ENCODE measurements at regions not wholly inside any gene's neighbourhood (a gene's known extent, or its start where the extent isn't known, plus 50 kb on each side); places are given as distances from the start of the nearest gene placed in this dataset.

- DNase-seq (ENCODE audit: low read depth in 2 of 2) = no peak
Measured at GRCh38 chr15:77764095-77764494, 131.4 kb upstream of the LINGO1 start.

- DNase-seq (ENCODE audit: low read depth in 2 of 2) = no peak
Measured at GRCh38 chr15:77762747-77763355, 130.1 kb upstream of the LINGO1 start.

GRCh38 chr15:77759896-77760592, 127.3 kb upstream of the LINGO1 start:
- DNase-seq (ENCODE audit: low read depth in 2 of 2) = no peak

GRCh38 chr15:77753939-77754338, 121.2 kb upstream of the LINGO1 start:
- DNase-seq (ENCODE audit: low read depth in 2 of 2) = no peak

GRCh38 chr15:77753281-77753873, 120.7 kb upstream of the LINGO1 start:
- DNase-seq (ENCODE audit: low read depth in 2 of 2) = no peak

GRCh38 chr15:77749998-77750540, 117.4 kb upstream of the LINGO1 start:
- no peak for DNase-seq (ENCODE audit: low read depth in 2 of 2)

- DNase-seq (ENCODE audit: low read depth in 2 of 2) = no peak
Measured at GRCh38 chr15:77749236-77749997, 116.7 kb upstream of the LINGO1 start.

GRCh38 chr15:77748078-77749064, 115.7 kb upstream of the LINGO1 start:
- DNase-seq (ENCODE audit: low read depth in 2 of 2) = no peak

- no peak for DNase-seq (ENCODE audit: low read depth in 2 of 2)
Measured at GRCh38 chr15:77747175-77748077, 114.7 kb upstream of the LINGO1 start.

- no peak for DNase-seq (ENCODE audit: low read depth in 2 of 2)
Measured at GRCh38 chr15:77746254-77747174, 113.8 kb upstream of the LINGO1 start.

- DNase-seq (ENCODE audit: low read depth in 2 of 2) = no peak
Measured at GRCh38 chr15:77744398-77744797, 111.7 kb upstream of the LINGO1 start.

- no peak for DNase-seq (ENCODE audit: low read depth in 2 of 2)
Measured at GRCh38 chr15:77742570-77742969, 109.9 kb upstream of the LINGO1 start.

GRCh38 chr15:77742127-77742526, 109.4 kb upstream of the LINGO1 start:
- no peak for DNase-seq (ENCODE audit: low read depth in 2 of 2)

GRCh38 chr15:77741106-77741505, 108.4 kb upstream of the LINGO1 start:
- DNase-seq (ENCODE audit: low read depth in 2 of 2) = no peak

GRCh38 chr15:77739591-77740378, 107.1 kb upstream of the LINGO1 start:
- DNase-seq (ENCODE audit: low read depth in 2 of 2) = no peak

GRCh38 chr15:77738441-77739302, 106.0 kb upstream of the LINGO1 start:
- no peak for DNase-seq (ENCODE audit: low read depth in 2 of 2)

GRCh38 chr15:77738038-77738370, 105.3 kb upstream of the LINGO1 start:
- no peak for DNase-seq (ENCODE audit: low read depth in 2 of 2)
